ENCODE measurements at regions not wholly inside any gene's neighbourhood (a gene's known extent, or its start where the extent isn't known, plus 50 kb on each side); places are given as distances from the start of the nearest gene placed in this dataset.
"Not testable (repeated sequence)": the region's sequence is repeated elsewhere in the genome, so short reads cannot be mapped to it uniquely, and the experiment has no call there.

- DNase-seq (ENCODE audit: low read depth), result no peak
- Histone ChIP-seq H3K27me3 (ENCODE audit: control insufficient read depth, insufficient read depth, low read length) (peaks cover 10% of the 10 kb centered on the region), H3K4me3 (ENCODE audit: low read depth, low read length) (no peak overlapping the region), H3K36me3 (ENCODE audit: control insufficient read depth, insufficient read depth, low read length) (no peaks in the 10 kb centered on the region)
- CTCF ChIA-PET, result no interaction called here
- POLR2A ChIA-PET, result no interaction called here
- TF ChIP-seq CTCF (IDR thresholded peaks at IDR 0.05; ENCODE audit: insufficient read depth, low read depth, low read length), result no peak
Observed at GRCh38 chr1:234782105-234782751, 172.2 kb upstream of the IRF2BP2 start.

GRCh38 chr1:234781241-234782065 lies 171.5 kb upstream of the IRF2BP2 start:
- no peak for TF ChIP-seq CTCF (IDR thresholded peaks at IDR 0.05; ENCODE audit: insufficient read depth, low read depth, low read length)
- Histone ChIP-seq H3K4me3 (ENCODE audit: low read depth, low read length) (no peak overlapping the region), H3K36me3 (ENCODE audit: control insufficient read depth, insufficient read depth, low read length) (no peaks in the 10 kb centered on the region), H3K27me3 (ENCODE audit: control insufficient read depth, insufficient read depth, low read length) (peaks cover 11% of the 10 kb centered on the region)
- DNase-seq (ENCODE audit: low read depth), result no peak
- CTCF ChIA-PET, result interaction anchor here (0.9 kb wide), 1 partner anchor 9 kb away, joined by 4 read pairs; no protein-coding TSS in a partner anchor
- POLR2A ChIA-PET, result no interaction called here

- TF ChIP-seq CTCF (IDR thresholded peaks at IDR 0.05; ENCODE audit: insufficient read depth, low read depth, low read length), result no peak
- Histone ChIP-seq H3K4me3 (ENCODE audit: low read depth, low read length) (no peak overlapping the region), H3K36me3 (ENCODE audit: control insufficient read depth, insufficient read depth, low read length) (no peaks in the 10 kb centered on the region), H3K27me3 (ENCODE audit: control insufficient read depth, insufficient read depth, low read length) (peaks cover 11% of the 10 kb centered on the region)
- DNase-seq (ENCODE audit: low read depth), result no peak
- POLR2A ChIA-PET, result no interaction called here
- CTCF ChIA-PET, result interaction anchor here (0.9 kb wide), 1 partner anchor 8 kb away, joined by 4 read pairs; no protein-coding TSS in a partner anchor
Observed at GRCh38 chr1:234780531-234781162, 170.7 kb upstream of the IRF2BP2 start.

- Histone ChIP-seq H3K27me3 (ENCODE audit: control insufficient read depth, insufficient read depth, low read length) (peaks cover 11% of the 10 kb centered on the region), H3K4me3 (ENCODE audit: low read depth, low read length) (no peak overlapping the region), H3K36me3 (ENCODE audit: control insufficient read depth, insufficient read depth, low read length) (no peaks in the 10 kb centered on the region)
- DNase-seq (ENCODE audit: low read depth), result no peak
- POLR2A ChIA-PET, result no interaction called here
- CTCF ChIA-PET, result no interaction called here
- TF ChIP-seq CTCF (IDR thresholded peaks at IDR 0.05; ENCODE audit: insufficient read depth, low read depth, low read length), result no peak
Observed at GRCh38 chr1:234780112-234780511, 170.1 kb upstream of the IRF2BP2 start.

GRCh38 chr1:234779600-234779999 lies 169.6 kb upstream of the IRF2BP2 start:
- CTCF ChIA-PET; POLR2A ChIA-PET; DNase-seq (ENCODE audit: low read depth); H3K4me3 ChIP-seq (ENCODE audit: low read depth, low read length); H3K36me3 ChIP-seq (ENCODE audit: control insufficient read depth, insufficient read depth, low read length): not testable (repeated sequence)
- peaks cover 11% of the 10 kb centered on the region for H3K27me3 ChIP-seq (ENCODE audit: control insufficient read depth, insufficient read depth, low read length)

All from BJ (cell line).